B cell (primary cell): ENCODE measurements at regions not wholly inside any gene's neighbourhood (a gene's known extent, or its start where the extent isn't known, plus 50 kb on each side); places are given as distances from the start of the nearest gene placed in this dataset.

Experiments
- ATAC-seq: fragments of 200-7000 bp; cut with Tn5 transposase; one replicate; pipeline ENCODE4 v1.10.0; 2021; ENCODE audit warnings: low read depth, mild to moderate bottlenecking, moderate number of reproducible peaks, moderate library complexity
- CTCF ChIA-PET: fragments of 350-600 bp; sonication (Branson Sonifier 250); formaldehyde crosslinking; loops from one replicate; lab custom pipeline; 2021; ENCODE audit warnings: antibody characterized with exemption, inconsistent platforms; lab: Charles Lee
- POLR2A ChIA-PET: fragments of 350-600 bp; sonication (Branson Sonifier 250); formaldehyde crosslinking; loops from one replicate; lab custom pipeline; 2021; ENCODE audit warnings: antibody characterized with exemption; lab: Charles Lee
- DNase-seq: peaks from one replicate; pipeline ENCODE4 v3.0.0; 2013
- H2AFZ ChIP-seq: 2 replicates; pipeline ENCODE4 v1.6.1; 2012; ENCODE audit warnings: mild to moderate bottlenecking, low read depth, low read length; ENCODE audit not compliant: insufficient read depth, poor library complexity, severe bottlenecking
- H3K27ac ChIP-seq, 2 donors: 1 replicate in 1 of 2; 2 replicates in 1 of 2; pipeline ENCODE4 v1.5.1; 2012 to 2013; ENCODE audit warnings: low read length in 2 of 2, mild to moderate bottlenecking in 2 of 2, moderate library complexity in 1 of 2
- H3K27me3 ChIP-seq, 4 experiments: fragments of 200-600 bp in 1 of 4; sonication (generic) in 1 of 4; replicated peaks in 1 of 4; 1 replicate in 2 of 4; 2 replicates in 2 of 4; pipeline versions ENCODE4 v1.6.1 to v1.7.0; 2013 to 2016; ENCODE audit warnings: low read length in 3 of 4, mild to moderate bottlenecking in 2 of 4, mixed read lengths in 1 of 4, moderate library complexity in 1 of 4; ENCODE audit not compliant: insufficient read depth in 4 of 4, control insufficient read depth in 3 of 4; ENCODE audit errors: control extremely low read depth in 1 of 4
- H3K36me3 ChIP-seq, 2 experiments: replicated peaks in 1 of 2; 1 replicate in 1 of 2; 2 replicates in 1 of 2; pipeline versions ENCODE4 v1.6.1 to v1.7.1; 2013; ENCODE audit warnings: low read length in 1 of 2; ENCODE audit not compliant: insufficient read depth in 2 of 2, control insufficient read depth in 1 of 2; ENCODE audit errors: control extremely low read depth in 1 of 2, extremely low read depth in 1 of 2
- H3K4me1 ChIP-seq, 2 donors: fragments of 200-600 bp in 1 of 2; sonication (generic) in 1 of 2; 1 replicate in 1 of 2; 2 replicates in 1 of 2; pipeline versions ENCODE4 v1.5.1 to v1.6.1; 2013 to 2017; ENCODE audit warnings: low read length in 2 of 2; ENCODE audit not compliant: control insufficient read depth in 2 of 2, insufficient read depth in 2 of 2
- H3K4me2 ChIP-seq: replicated peaks from 2 replicates; pipeline ENCODE3; 2012; ENCODE audit warnings: mild to moderate bottlenecking, low read depth, low read length; ENCODE audit not compliant: poor library complexity, severe bottlenecking
- H3K4me3 ChIP-seq, 5 experiments: fragments of 200-600 bp in 1 of 5; sonication (generic) in 1 of 5; 1 replicate in 3 of 5; 2 replicates in 2 of 5; pipeline versions ENCODE4 v1.5.1 to v1.7.0; 2011 to 2016; ENCODE audit warnings: low read length in 4 of 5, mild to moderate bottlenecking in 4 of 5, low read depth in 2 of 5, control low read depth in 1 of 5, moderate library complexity in 1 of 5; ENCODE audit not compliant: insufficient read depth in 1 of 5; ENCODE audit errors: control extremely low read depth in 1 of 5, extremely low read depth in 1 of 5
- H3K79me2 ChIP-seq: fragments of 200-600 bp; sonication (generic); one replicate; pipeline ENCODE4 v1.6.0; 2016; ENCODE audit warnings: low read length; ENCODE audit not compliant: control insufficient read depth, insufficient read depth
- H3K9ac ChIP-seq: fragments of 200-600 bp; sonication (generic); 2 replicates; pipeline ENCODE4 v1.6.1; 2017; ENCODE audit warnings: mild to moderate bottlenecking, low read length, moderate library complexity
- H3K9me3 ChIP-seq, 3 donors: one replicate each; pipeline versions ENCODE4 v1.6.1 to v1.7.1; 2013; ENCODE audit warnings: low read length in 2 of 3; ENCODE audit not compliant: control insufficient read depth in 2 of 3, insufficient read depth in 1 of 3; ENCODE audit errors: control extremely low read depth in 1 of 3
- H4K20me1 ChIP-seq: 2 replicates; pipeline ENCODE4 v1.6.0; 2012; ENCODE audit warnings: mild to moderate bottlenecking, low read length; ENCODE audit not compliant: insufficient read depth, control insufficient read depth, poor library complexity, severe bottlenecking
- H3K27ac Mint-ChIP-seq: one replicate; pipeline ENCODE4 v1.8.0; 2021; ENCODE audit warnings: mixed read lengths
- H3K27me3 Mint-ChIP-seq: one replicate; pipeline ENCODE4 v1.8.0; 2021; ENCODE audit warnings: mixed read lengths
- H3K4me1 Mint-ChIP-seq: one replicate; pipeline ENCODE4 v1.8.0; 2021; ENCODE audit warnings: mixed read lengths
- H3K4me3 Mint-ChIP-seq: one replicate; pipeline ENCODE4 v1.8.0; 2021; ENCODE audit warnings: mixed read lengths
- H3K9me3 Mint-ChIP-seq: one replicate; pipeline ENCODE4 v1.8.0; 2022; ENCODE audit warnings: mixed read lengths; ENCODE audit not compliant: insufficient read depth
- EZH2 ChIP-seq: IDR thresholded peaks from 2 replicates; pipeline ENCODE4 v1.6.1; 2012; ENCODE audit warnings: borderline replicate concordance, low read depth, mild to moderate bottlenecking, moderate library complexity, low read length; ENCODE audit not compliant: insufficient read depth, poor library complexity, severe bottlenecking
- WGBS: methylation state at CpG from one replicate; pipeline ENCODE4 v1.1.5; 2013; ENCODE audit warnings: missing lambda C conversion rate; ENCODE audit not compliant: insufficient coverage; 5-methylcytosine and 5-hydroxymethylcytosine counted together
- intact Hi-C: fragments of 100-400 bp; cut with micrococcal nuclease; formaldehyde crosslinking; loops from one replicate; pipeline ENCODE4 v1.10.0; 2022
- TF ChIP-seq, protein P1 (sequence below): fragments of 200-600 bp; IDR thresholded peaks from one replicate; pipeline ENCODE4 v1.8.0; 2022; ENCODE audit warnings: antibody characterized with exemption, mild to moderate bottlenecking

DNA sequence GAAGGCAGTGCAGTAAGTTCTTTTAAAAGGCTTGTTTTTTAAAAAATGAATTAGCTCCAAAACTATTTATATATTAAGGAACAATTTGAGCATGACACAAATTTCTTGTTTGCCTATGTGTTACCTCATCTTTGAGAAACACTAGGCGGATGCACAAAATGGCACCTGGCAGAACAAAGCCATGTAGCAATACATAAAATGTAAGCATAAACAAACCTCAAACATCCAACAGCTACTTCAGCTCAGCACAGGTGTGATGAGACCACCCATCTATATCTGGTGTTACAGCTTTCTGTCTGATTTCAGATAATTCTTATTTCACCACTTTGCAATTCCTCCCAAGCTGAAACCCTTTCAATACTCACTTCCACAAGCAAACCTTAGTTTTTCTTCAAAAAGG is 221.2 kb upstream of the CNTN6 start:
- CTCF ChIA-PET: no interaction called here
- ATAC-seq: no peak
- no peaks in the 10 kb centered on the region for H3K27me3 Mint-ChIP-seq

GRCh38 chr3:877001-877400 is 215.8 kb upstream of the CNTN6 start:
- no peaks in the 10 kb centered on the region for H4K20me1 ChIP-seq
- WGBS: no CpG with 5 or more reads among the region's 1 CpG
- TF ChIP-seq, protein P1, sequence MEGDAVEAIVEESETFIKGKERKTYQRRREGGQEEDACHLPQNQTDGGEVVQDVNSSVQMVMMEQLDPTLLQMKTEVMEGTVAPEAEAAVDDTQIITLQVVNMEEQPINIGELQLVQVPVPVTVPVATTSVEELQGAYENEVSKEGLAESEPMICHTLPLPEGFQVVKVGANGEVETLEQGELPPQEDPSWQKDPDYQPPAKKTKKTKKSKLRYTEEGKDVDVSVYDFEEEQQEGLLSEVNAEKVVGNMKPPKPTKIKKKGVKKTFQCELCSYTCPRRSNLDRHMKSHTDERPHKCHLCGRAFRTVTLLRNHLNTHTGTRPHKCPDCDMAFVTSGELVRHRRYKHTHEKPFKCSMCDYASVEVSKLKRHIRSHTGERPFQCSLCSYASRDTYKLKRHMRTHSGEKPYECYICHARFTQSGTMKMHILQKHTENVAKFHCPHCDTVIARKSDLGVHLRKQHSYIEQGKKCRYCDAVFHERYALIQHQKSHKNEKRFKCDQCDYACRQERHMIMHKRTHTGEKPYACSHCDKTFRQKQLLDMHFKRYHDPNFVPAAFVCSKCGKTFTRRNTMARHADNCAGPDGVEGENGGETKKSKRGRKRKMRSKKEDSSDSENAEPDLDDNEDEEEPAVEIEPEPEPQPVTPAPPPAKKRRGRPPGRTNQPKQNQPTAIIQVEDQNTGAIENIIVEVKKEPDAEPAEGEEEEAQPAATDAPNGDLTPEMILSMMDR: no peak
- TF ChIP-seq EZH2: no peak

More for the DNA sequence above, 221.2 kb upstream of the CNTN6 start:
- no peaks in the 10 kb centered on the region for H3K4me1 ChIP-seq
- no peak for TF ChIP-seq EZH2
- TF ChIP-seq, protein P1: no peak
- no peaks in the 10 kb centered on the region for H3K9me3 Mint-ChIP-seq
- no peak overlapping the region for H2AFZ ChIP-seq
- no peak for DNase-seq
- no peak overlapping the region for H3K4me2 ChIP-seq
- no peak overlapping the region for H3K4me3 Mint-ChIP-seq
- 100% methylated on average over 1 of the region's 1 CpG for WGBS
- H3K27ac ChIP-seq: no peak overlapping the region
- no peaks in the 10 kb centered on the region for H3K9me3 ChIP-seq
- H3K36me3 ChIP-seq: no peaks in the 10 kb centered on the region
- H3K4me3 ChIP-seq: no peak overlapping the region
- no peaks in the 10 kb centered on the region for H3K27me3 ChIP-seq
- intact Hi-C loops: no loop called here
- POLR2A ChIA-PET: no interaction called here
- no peak overlapping the region for H3K9ac ChIP-seq
- no peaks in the 10 kb centered on the region for H4K20me1 ChIP-seq
- no peaks in the 10 kb centered on the region for H3K79me2 ChIP-seq
- H3K27ac Mint-ChIP-seq: no peak overlapping the region
- no peaks in the 10 kb centered on the region for H3K4me1 Mint-ChIP-seq

More at GRCh38 chr3:877001-877400, 215.8 kb upstream of the CNTN6 start:
- no peak overlapping the region for H3K27ac ChIP-seq
- no peaks in the 10 kb centered on the region for H3K9me3 ChIP-seq
- no peaks in the 10 kb centered on the region for H3K27me3 ChIP-seq
- no peaks in the 10 kb centered on the region for H3K36me3 ChIP-seq
- no peak for ATAC-seq
- POLR2A ChIA-PET: no interaction called here
- no peak for DNase-seq
- no peak overlapping the region for H3K4me3 ChIP-seq
- H3K4me1 ChIP-seq: no peaks in the 10 kb centered on the region
- H3K9me3 Mint-ChIP-seq: no peaks in the 10 kb centered on the region
- H3K4me2 ChIP-seq: no peak overlapping the region
- no peak overlapping the region for H3K27ac Mint-ChIP-seq
- no peak overlapping the region for H3K4me3 Mint-ChIP-seq
- H3K79me2 ChIP-seq: no peaks in the 10 kb centered on the region
- intact Hi-C loops: no loop called here
- H3K27me3 Mint-ChIP-seq: no peaks in the 10 kb centered on the region
- H3K9ac ChIP-seq: no peak overlapping the region
- CTCF ChIA-PET: no interaction called here
- H2AFZ ChIP-seq: no peak overlapping the region
- no peaks in the 10 kb centered on the region for H3K4me1 Mint-ChIP-seq
